ENCODE measurements at regions not wholly inside any gene's neighbourhood (a gene's known extent, or its start where the extent isn't known, plus 50 kb on each side); places are given as distances from the start of the nearest gene placed in this dataset.

- no peak for DNase-seq
Measured at GRCh38 chr11:2083411-2083810, 55.8 kb downstream of the IGF2 start.

DNA sequence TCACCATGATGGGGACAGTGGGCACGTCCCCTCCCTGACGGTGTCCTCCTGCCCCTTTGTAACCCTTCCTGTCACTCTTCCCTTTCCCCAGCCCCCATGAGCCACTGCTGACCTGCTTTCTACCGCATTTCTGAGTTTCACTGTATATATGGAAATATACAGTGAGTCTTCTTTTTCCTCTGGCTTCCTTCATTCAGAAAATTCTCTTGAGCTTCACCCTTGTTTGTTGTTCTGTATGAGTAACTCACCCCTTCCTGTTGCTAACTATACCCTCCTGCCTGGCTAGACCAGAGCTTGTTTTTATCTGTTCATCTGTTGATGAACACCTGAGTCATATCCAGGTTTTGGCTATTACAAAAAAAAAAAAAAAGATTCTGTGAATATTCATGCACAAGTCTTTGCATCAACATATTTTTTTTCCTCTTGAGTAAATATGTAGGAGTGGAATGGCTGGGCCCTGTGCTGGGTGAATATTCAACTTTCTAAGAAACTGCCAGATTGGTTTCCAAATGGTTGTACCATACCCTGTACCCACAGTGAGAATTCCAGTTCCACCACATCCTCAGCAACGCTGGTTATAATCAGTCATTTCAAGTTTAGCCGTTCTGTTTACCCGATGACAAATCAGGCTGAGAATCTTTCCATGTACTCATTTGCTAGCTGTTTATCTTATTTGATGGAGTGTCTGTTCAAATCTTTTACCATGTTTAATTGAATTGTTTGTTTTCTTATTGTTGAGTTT, 62.0 kb downstream of the IGF2 start:
- DNase-seq: peak; percentile 89

- DNase-seq: no peak
Measured at GRCh38 chr11:2076441-2076840, 62.7 kb downstream of the IGF2 start.

DNA sequence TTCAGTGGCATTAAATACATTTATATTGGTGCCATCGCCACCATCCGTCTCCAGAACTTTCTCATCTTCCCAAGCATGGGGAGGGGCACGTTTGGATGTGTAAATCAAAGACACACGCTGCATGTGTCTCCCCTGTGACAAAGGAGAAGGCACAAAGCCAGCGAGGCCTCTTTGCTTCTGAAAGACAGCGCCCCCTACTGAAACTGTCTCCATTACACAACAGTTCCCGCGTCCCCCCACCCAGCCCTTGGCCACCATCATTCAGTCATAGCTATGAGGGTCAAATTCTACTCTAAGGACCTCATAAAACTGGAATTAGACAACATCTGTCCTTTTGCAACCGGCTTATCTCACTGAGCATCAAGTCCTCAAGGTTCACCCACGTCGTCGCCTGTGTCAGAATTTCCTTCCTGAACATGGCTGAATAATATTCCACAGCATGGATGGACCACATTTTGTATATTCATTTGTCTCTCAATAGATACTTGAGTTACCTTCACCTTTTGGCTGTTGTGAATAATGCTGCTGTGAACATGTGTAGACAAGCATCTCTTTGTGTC, 64.8 kb downstream of the IGF2 start:
- no peak for DNase-seq

DNA sequence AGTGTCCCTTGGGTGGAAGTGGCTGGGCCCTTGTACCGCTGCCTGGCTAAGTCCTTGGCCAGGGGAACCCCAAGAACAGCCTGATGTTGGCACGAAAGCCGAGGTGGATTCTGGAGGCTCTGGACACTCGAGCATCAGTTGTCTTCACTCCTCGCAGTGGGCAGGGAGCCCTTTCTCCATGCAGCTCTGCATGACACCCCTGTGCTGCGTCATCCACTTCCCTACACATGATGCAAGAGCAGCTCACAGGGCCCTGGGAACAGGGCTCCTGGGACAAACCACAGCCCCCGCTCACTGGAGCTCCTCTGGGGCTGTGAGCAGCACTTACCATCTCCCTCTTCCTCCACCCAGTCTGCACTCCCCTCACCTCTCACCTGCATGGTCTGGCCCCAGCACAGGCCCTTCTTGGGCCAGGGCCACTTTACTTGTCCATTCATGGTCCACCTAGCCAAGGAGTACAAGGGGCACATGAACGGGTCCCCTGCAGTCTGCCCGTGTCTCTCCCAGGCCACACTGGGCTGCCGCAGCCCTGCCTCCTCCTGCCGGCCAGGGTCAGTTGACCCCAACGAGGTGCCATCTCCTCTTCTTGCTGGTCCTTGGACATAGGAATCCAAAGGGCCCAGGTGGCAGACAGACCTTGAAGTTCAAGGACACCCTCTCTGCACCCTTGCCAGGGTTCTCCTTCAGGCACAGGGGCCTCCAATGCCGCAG, 66.5 kb downstream of the IGF2 start:
- no peak for DNase-seq

DNA sequence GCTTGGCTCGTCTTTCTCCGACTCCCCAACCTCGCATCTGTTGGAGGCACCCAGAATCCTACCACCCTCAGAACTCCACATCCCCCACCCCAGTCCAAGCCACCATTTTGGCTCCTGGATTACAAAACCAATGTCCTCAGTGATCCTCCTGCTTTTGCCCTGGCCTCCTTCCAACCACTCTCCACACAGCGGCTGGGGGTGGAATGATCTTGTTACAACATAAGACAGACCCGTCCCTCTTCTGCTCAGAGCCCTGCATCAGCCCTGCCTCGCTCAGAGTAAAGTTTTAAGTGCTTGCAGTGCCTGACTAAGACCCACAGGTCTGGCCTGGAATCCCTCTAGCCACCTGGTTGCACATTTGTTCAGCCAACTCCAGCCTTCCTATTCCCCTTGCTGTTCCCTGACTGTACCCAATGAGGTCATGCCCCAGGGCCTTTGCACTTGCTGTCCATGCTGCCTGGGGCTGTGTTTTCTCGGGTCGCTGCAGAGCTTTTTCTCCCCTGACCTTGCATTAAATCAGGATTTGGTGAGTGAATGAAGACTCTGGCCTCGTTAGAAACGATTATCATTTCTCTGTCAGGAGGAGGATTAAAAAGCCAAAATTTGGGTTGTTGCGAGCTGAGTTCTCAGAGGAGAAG, 67.3 kb downstream of the IGF2 start:
- DNase-seq: no peak

Measured in kidney glomerular epithelial cell (primary cell).